Osteoblast (primary cell): ENCODE measurements at regions not wholly inside any gene's neighbourhood (a gene's known extent, or its start where the extent isn't known, plus 50 kb on each side); places are given as distances from the start of the nearest gene placed in this dataset.

Source experiments
- DNase-seq: peaks from one replicate; pipeline ENCODE4 v3.0.0; 2011; ENCODE audit warnings: low spot score, mixed read lengths; ENCODE audit not compliant: insufficient read length; ENCODE audit errors: missing footprints
- H2AFZ ChIP-seq: 2 replicates; pipeline ENCODE4 v1.6.0; 2011; ENCODE audit warnings: mild to moderate bottlenecking, low read length
- H3K27ac ChIP-seq: 2 replicates; pipeline ENCODE4 v1.5.1; 2011; ENCODE audit warnings: mild to moderate bottlenecking, low read depth, low read length, moderate library complexity
- H3K27me3 ChIP-seq: 2 replicates; pipeline ENCODE4 v1.6.0; 2012; ENCODE audit warnings: mild to moderate bottlenecking, control low read depth, inconsistent platforms, low read length, moderate library complexity; ENCODE audit not compliant: insufficient read depth
- H3K36me3 ChIP-seq: 2 replicates; pipeline ENCODE4 v1.5.1; 2011; ENCODE audit warnings: mild to moderate bottlenecking, low read length, control low read depth, moderate library complexity; ENCODE audit not compliant: insufficient read depth
- H3K4me1 ChIP-seq: 2 replicates; pipeline ENCODE4 v1.5.1; 2011; ENCODE audit warnings: mild to moderate bottlenecking, low read length, control low read depth, moderate library complexity; ENCODE audit not compliant: insufficient read depth
- H3K4me2 ChIP-seq: 2 replicates; pipeline ENCODE4 v1.6.0; 2011; ENCODE audit warnings: mild to moderate bottlenecking, low read length; ENCODE audit not compliant: insufficient read depth
- H3K4me3 ChIP-seq: fragments of 200-600 bp; sonication (generic); 3 replicates; pipeline ENCODE4 v1.5.1; 2012; ENCODE audit warnings: mild to moderate bottlenecking, low read length, inconsistent platforms; ENCODE audit not compliant: insufficient read depth
- H3K79me2 ChIP-seq: 2 replicates; pipeline ENCODE4 v1.6.0; 2012; ENCODE audit warnings: mild to moderate bottlenecking, low read length, control low read depth, inconsistent platforms; ENCODE audit not compliant: insufficient read depth
- H3K9me3 ChIP-seq: 2 replicates; pipeline ENCODE4 v1.5.1; 2011; ENCODE audit warnings: low read depth, low read length, control low read depth
- H4K20me1 ChIP-seq: 2 replicates; pipeline ENCODE4 v1.6.0; 2012; ENCODE audit warnings: mild to moderate bottlenecking, low read length, control low read depth; ENCODE audit not compliant: insufficient read depth
- CTCF ChIP-seq: IDR thresholded peaks from 2 replicates; pipeline ENCODE4 v1.5.1; 2011; ENCODE audit warnings: mild to moderate bottlenecking, low read depth, low read length, moderate library complexity; ENCODE audit errors: extremely low read depth

GRCh38 chr12:40162033-40162432 is 56.2 kb upstream of the SLC2A13 start:
- Histone ChIP-seq H3K4me2 (no peak overlapping the region), H2AFZ (no peak overlapping the region), H3K4me1 (no peaks in the 10 kb centered on the region), H3K27me3 (no peaks in the 10 kb centered on the region), H3K27ac (no peak overlapping the region), H4K20me1 (no peaks in the 10 kb centered on the region), H3K4me3 (no peak overlapping the region), H3K79me2 (no peaks in the 10 kb centered on the region), H3K9me3 (no peaks in the 10 kb centered on the region), H3K36me3 (no peaks in the 10 kb centered on the region)
- no peak for TF ChIP-seq CTCF
- no peak for DNase-seq

- DNase-seq: no peak
- Histone ChIP-seq H3K4me1 (no peaks in the 10 kb centered on the region), H3K27me3 (no peaks in the 10 kb centered on the region), H2AFZ (peak overlapping the region; percentile 29), H3K4me2 (no peak overlapping the region), H3K79me2 (no peaks in the 10 kb centered on the region), H4K20me1 (no peaks in the 10 kb centered on the region), H3K36me3 (no peaks in the 10 kb centered on the region), H3K4me3 (no peak overlapping the region), H3K9me3 (no peaks in the 10 kb centered on the region), H3K27ac (no peak overlapping the region)
- TF ChIP-seq CTCF: no peak
Observed at GRCh38 chr12:40158592-40159111, 52.8 kb upstream of the SLC2A13 start.

GRCh38 chr12:40157336-40157735 is 51.5 kb upstream of the SLC2A13 start:
- no peak for TF ChIP-seq CTCF
- Histone ChIP-seq H3K9me3 (no peaks in the 10 kb centered on the region), H3K4me3 (no peak overlapping the region), H4K20me1 (no peaks in the 10 kb centered on the region), H3K4me1 (no peaks in the 10 kb centered on the region), H3K36me3 (no peaks in the 10 kb centered on the region), H3K27me3 (no peaks in the 10 kb centered on the region), H2AFZ (no peak overlapping the region), H3K27ac (no peak overlapping the region), H3K79me2 (no peaks in the 10 kb centered on the region), H3K4me2 (no peak overlapping the region)
- no peak for DNase-seq

GRCh38 chr12:40156021-40156764 is 50.3 kb upstream of the SLC2A13 start:
- Histone ChIP-seq H3K4me3 (no peak overlapping the region), H3K27ac (no peak overlapping the region), H3K79me2 (no peaks in the 10 kb centered on the region), H3K27me3 (no peaks in the 10 kb centered on the region), H2AFZ (no peak overlapping the region), H3K4me2 (no peak overlapping the region), H3K9me3 (no peaks in the 10 kb centered on the region), H4K20me1 (no peaks in the 10 kb centered on the region), H3K36me3 (no peaks in the 10 kb centered on the region), H3K4me1 (no peaks in the 10 kb centered on the region)
- TF ChIP-seq CTCF: no peak
- no peak for DNase-seq
